ENCODE measurements at regions not wholly inside any gene's neighbourhood (a gene's known extent, or its start where the extent isn't known, plus 50 kb on each side); places are given as distances from the start of the nearest gene placed in this dataset.
"Not testable (repeated sequence)": the region's sequence is repeated elsewhere in the genome, so short reads cannot be mapped to it uniquely, and the experiment has no call there.

- DNase-seq (ENCODE audit: extremely low spot score, insufficient read length, low read depth) (no peak), FAIRE-seq (no peak)
These were observed 94.8 kb downstream of the ARRDC3 start for GRCh38 chr5:91288118-91288916.

GRCh38 chr5:91285062-91285461 is 98.1 kb downstream of the ARRDC3 start:
- not testable (repeated sequence) for FAIRE-seq; DNase-seq (ENCODE audit: extremely low spot score, insufficient read length, low read depth)

- FAIRE-seq (no peak), DNase-seq (ENCODE audit: extremely low spot score, insufficient read length, low read depth) (no peak)
These were observed 99.2 kb downstream of the ARRDC3 start for GRCh38 chr5:91283899-91284298.

- FAIRE-seq (no peak), DNase-seq (ENCODE audit: extremely low spot score, insufficient read length, low read depth) (no peak)
These were observed 99.8 kb downstream of the ARRDC3 start for GRCh38 chr5:91283326-91283725.

GRCh38 chr5:91282210-91282609 is 100.9 kb downstream of the ARRDC3 start:
- FAIRE-seq: no peak

GRCh38 chr5:91281401-91281800 is 101.7 kb downstream of the ARRDC3 start:
- DNase-seq (ENCODE audit: extremely low spot score, insufficient read length, low read depth) (no peak), FAIRE-seq (no peak)

More at GRCh38 chr5:91282210-91282609, 100.9 kb downstream of the ARRDC3 start:
- no peak for DNase-seq (ENCODE audit: extremely low spot score, insufficient read length, low read depth)

GRCh38 chr5:91280362-91281269 is 102.5 kb downstream of the ARRDC3 start:
- FAIRE-seq: peak; percentile 84
- DNase-seq (ENCODE audit: extremely low spot score, insufficient read length, low read depth): peak; percentile 71

- DNase-seq (ENCODE audit: extremely low spot score, insufficient read length, low read depth): no peak
- FAIRE-seq: no peak
These were observed 105.3 kb downstream of the ARRDC3 start for GRCh38 chr5:91277840-91278239.

GRCh38 chr5:91277093-91277626 is 106.0 kb downstream of the ARRDC3 start:
- no peak for DNase-seq (ENCODE audit: extremely low spot score, insufficient read length, low read depth)
- no peak for FAIRE-seq

GRCh38 chr5:91272858-91273257 is 110.3 kb downstream of the ARRDC3 start:
- peak; percentile 85 for FAIRE-seq

GRCh38 chr5:91271999-91272398 is 111.1 kb downstream of the ARRDC3 start:
- FAIRE-seq: peak; percentile 54
- no peak for DNase-seq (ENCODE audit: extremely low spot score, insufficient read length, low read depth)

More at GRCh38 chr5:91272858-91273257, 110.3 kb downstream of the ARRDC3 start:
- no peak for DNase-seq (ENCODE audit: extremely low spot score, insufficient read length, low read depth)

GRCh38 chr5:91269198-91269597 is 113.9 kb downstream of the ARRDC3 start:
- FAIRE-seq (no peak), DNase-seq (ENCODE audit: extremely low spot score, insufficient read length, low read depth) (no peak)

- DNase-seq (ENCODE audit: extremely low spot score, insufficient read length, low read depth) (no peak), FAIRE-seq (peak; percentile 5)
These were observed 116.9 kb downstream of the ARRDC3 start for GRCh38 chr5:91266184-91266705.

- DNase-seq (ENCODE audit: extremely low spot score, insufficient read length, low read depth): no peak
- FAIRE-seq: no peak
These were observed 118.6 kb downstream of the ARRDC3 start for GRCh38 chr5:91264311-91265051.

GRCh38 chr5:91263898-91264297 is 119.2 kb downstream of the ARRDC3 start:
- DNase-seq (ENCODE audit: extremely low spot score, insufficient read length, low read depth): no peak
- FAIRE-seq: no peak

GRCh38 chr5:91257301-91257700 is 125.8 kb downstream of the ARRDC3 start:
- DNase-seq (ENCODE audit: extremely low spot score, insufficient read length, low read depth) (no peak), FAIRE-seq (no peak)

GRCh38 chr5:91256142-91256524 is 127.0 kb downstream of the ARRDC3 start:
- no peak for FAIRE-seq
- no peak for DNase-seq (ENCODE audit: extremely low spot score, insufficient read length, low read depth)

- no peak for FAIRE-seq
- DNase-seq (ENCODE audit: extremely low spot score, insufficient read length, low read depth): no peak
These were observed 127.5 kb downstream of the ARRDC3 start for GRCh38 chr5:91255396-91256141.

- no peak for DNase-seq (ENCODE audit: extremely low spot score, insufficient read length, low read depth)
- FAIRE-seq: no peak
These were observed 130.2 kb downstream of the ARRDC3 start for GRCh38 chr5:91252916-91253315.

Data from GM18507 (cell line).